Vagina (tissue), 2 donors: ENCODE measurements at regions not wholly inside any gene's neighbourhood (a gene's known extent, or its start where the extent isn't known, plus 50 kb on each side); places are given as distances from the start of the nearest gene placed in this dataset.

Source experiments
- CTCF ChIP-seq, 3 experiments: fragments of 450-650 bp in 2 of 3; fragments of 200-600 bp in 1 of 3; sonication (generic) in 1 of 3; IDR thresholded peaks; one replicate each; pipeline ENCODE4 v1.5.1; 2017 to 2019; ENCODE audit warnings: antibody characterized with exemption in 3 of 3, mild to moderate bottlenecking in 2 of 3, moderate library complexity in 2 of 3
- POLR2A ChIP-seq, 2 donors: fragments of 450-650 bp; IDR thresholded peaks; one replicate each; pipeline ENCODE4 v1.6.1; 2017; ENCODE audit warnings: antibody characterized with exemption in 2 of 2, mild to moderate bottlenecking in 2 of 2, moderate library complexity in 2 of 2

- TF ChIP-seq CTCF (IDR thresholded peaks at IDR 0.05), result no peak
- no peak for TF ChIP-seq POLR2A (IDR thresholded peaks at IDR 0.05)
These were observed 163.1 kb downstream of the SOD2 start for GRCh38 chr6:159529934-159530333.
